IPS DF 4.7 (cell line): ENCODE measurements at regions not wholly inside any gene's neighbourhood (a gene's known extent, or its start where the extent isn't known, plus 50 kb on each side); places are given as distances from the start of the nearest gene placed in this dataset.
"Not testable (repeated sequence)": the region's sequence is repeated elsewhere in the genome, so short reads cannot be mapped to it uniquely, and the experiment has no call there.

Source experiments
- DNase-seq: peaks from one replicate; pipeline ENCODE4 v3.0.0-alpha.2; 2013; ENCODE audit warnings: low spot score; ENCODE audit errors: extremely low read depth

DNA sequence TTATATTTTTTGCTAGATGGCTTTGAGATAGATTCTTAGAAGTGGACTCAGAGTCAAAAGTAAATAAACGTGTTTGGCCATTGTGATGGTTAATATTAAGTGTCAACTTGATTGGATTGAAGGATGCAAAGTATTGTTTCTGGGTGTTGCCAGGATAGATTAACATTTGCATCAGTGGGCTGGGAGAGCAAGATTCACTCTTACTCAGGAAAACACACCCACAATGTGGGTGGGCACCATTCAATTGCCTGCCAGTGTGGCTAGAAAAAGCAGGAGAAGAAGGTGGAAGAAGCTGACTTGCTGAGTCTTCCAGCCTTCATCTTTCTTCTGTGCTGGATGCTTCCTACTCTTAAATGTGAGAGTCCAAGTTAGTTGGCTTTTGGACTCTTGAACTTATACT, 368.4 kb upstream of the TSPY2 start:
- not testable (repeated sequence) for DNase-seq

DNA sequence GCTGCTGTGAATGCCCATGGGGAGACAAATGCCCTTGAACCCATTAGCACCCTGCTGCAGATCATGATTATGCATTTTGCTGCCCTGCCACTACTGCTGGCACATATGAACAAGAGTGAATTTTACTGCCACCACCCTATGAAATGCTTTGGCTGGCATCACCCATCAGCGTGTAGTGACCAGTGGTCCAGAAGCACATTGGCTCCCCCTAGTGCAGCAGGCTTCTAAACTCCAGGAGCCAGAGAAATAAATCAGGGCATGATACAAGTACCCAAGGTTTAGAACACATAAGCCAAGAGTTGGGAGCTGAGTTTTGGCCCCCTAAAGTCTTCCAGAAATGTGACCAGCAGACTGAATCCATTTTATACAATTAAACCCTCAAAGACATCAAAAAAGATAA, 355.4 kb upstream of the TSPY2 start:
- DNase-seq: peak; percentile 0

DNA sequence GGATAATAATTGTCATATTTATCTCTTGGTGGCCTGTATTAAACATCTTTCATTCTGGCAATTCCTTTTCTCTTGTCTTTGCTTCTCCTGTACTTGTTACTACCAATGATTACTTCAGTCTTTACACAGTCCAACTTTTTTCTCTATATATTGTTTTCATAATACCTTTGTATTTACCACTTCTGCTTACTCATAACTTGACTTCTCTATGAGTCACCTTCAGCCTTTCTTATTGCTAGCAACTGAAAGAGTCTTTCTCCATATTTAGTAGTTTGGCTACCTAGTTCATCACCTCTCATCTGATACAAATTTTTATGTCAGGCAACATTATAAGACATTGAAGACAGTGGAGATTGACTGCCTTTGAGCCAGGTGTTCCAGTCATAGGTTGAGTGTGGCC, 349.3 kb upstream of the TSPY2 start:
- not testable (repeated sequence) for DNase-seq

DNA sequence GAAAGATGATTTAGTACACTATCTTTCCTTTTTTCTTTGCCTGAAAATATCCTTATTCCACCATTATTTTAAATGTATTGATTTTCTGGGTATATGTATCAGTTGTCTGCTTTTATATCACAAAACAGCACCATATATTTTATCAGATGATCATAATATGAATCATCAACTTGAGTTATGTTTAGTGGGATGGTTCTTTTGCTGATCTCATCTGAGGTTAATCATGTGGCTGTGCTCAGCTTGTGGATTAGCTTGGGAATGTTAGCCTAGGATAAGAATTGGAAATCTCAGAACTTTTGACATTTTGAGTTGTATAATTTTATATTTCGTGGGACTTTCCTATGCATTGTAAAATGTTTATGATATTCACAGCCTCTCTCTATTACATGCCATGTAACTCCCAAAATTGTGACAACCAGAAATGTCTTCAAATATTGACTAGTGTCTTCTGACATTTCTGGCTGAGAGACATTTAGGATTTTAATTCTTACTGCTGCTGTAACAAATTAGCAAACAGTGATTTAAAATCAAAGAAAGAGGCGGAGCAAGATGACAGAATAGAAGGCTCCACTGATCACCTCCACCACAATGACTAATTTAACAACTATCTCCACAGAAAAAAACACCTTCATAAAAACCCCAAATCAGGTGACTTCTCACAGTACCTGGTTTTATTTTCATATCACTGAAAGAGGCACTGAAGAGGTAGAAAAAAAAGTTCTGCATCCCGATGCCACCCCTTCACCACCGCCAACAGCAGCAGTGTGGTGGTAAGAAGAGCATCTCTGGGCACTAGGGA, 337.1 kb upstream of the TSPY2 start:
- not testable (repeated sequence) for DNase-seq

DNA sequence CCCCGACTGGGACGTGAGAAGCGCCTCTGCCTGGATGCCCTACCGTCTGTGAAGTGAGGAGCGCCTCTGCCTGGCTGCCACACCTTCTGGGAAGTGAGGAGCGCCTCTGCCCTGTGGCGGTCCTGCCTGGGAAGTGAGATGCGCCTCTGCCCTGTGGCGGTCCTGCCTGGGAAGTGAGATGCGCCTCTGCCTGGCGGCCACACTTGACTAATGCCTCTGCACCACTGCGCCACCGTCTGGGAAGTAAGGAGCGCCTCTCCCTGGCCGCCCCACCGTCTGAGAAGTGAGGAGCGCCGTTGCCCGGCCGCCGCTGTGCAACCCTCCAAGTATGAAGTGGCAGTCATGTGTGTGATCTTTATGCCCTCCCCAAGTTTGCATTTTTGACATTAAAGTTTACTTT, 307.6 kb upstream of the TSPY2 start:
- DNase-seq: not testable (repeated sequence)

DNA sequence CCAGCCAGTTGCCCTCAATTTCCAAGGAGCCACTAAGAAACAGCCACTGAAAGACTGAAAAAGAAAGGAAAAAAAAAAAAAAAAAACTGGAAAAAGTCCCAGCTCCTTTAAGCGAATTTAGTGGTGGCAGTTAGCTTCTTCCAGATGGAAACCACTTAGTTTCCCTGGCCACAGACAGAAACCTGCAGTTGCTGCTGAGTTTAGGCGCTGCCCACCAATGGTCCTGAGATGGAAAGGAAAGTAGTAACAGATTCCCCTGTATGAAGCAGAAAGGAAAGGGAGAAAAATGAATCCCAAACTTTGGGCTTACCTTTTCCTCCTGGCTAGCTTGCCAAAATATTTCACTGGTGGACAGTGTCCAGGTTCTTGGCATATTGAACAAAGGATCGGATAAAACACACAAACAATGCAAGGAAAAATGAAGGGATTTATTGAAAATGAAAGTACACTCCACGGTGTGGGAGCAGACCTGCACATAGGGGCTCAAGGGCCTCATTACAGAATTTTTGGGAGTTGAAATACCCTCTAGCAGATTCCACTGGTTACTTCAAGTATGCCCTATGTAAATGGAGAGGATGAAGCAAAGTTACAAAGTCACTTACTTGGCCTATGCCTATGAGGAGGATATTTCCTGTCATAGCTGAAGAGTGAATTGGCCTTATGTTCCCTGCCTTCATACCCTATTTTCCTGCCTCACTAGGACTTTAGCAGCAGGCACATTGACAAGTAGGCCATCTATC, 299.5 kb upstream of the TSPY2 start:
- not testable (repeated sequence) for DNase-seq

DNA sequence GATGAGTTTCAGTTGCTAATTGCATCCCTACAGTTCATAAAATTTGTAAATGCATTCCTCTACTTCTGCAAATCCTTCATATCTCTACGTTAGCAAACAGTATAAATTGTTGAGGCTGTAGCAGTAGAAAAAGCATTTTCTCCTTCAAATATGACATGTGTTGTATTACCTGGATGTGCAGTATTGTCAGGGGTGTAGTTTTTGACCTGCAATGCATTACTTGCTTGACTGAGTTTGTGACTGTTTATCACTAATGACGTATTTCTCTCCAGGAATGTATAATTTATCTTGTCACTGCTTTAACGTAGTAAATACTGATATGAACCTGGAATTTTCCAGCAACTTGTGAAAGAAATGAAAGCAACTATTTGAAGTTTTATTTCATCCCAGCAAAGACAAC, 279.0 kb upstream of the TSPY2 start:
- DNase-seq: not testable (repeated sequence)

DNA sequence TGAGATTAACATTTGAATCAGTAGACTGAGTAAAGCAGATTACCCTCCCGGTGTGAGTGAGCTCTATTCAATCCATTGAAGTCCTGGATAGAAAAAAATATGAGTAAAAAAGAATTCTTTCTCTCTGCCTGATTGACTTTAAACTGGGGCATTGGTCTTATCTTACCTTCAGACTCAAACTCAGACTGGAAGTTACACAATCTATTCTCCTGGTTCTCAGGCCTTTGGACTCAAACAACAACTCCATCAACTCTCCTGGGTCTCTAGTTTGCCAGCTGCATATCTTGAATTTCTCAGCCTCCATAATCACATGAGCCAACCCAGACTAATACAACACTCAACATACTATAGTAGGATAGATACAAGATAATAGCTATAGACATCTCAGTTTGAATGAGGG, 255.4 kb upstream of the TSPY2 start:
- DNase-seq: not testable (repeated sequence)
